ENCODE measurements at regions not wholly inside any gene's neighbourhood (a gene's known extent, or its start where the extent isn't known, plus 50 kb on each side); places are given as distances from the start of the nearest gene placed in this dataset.

DNA sequence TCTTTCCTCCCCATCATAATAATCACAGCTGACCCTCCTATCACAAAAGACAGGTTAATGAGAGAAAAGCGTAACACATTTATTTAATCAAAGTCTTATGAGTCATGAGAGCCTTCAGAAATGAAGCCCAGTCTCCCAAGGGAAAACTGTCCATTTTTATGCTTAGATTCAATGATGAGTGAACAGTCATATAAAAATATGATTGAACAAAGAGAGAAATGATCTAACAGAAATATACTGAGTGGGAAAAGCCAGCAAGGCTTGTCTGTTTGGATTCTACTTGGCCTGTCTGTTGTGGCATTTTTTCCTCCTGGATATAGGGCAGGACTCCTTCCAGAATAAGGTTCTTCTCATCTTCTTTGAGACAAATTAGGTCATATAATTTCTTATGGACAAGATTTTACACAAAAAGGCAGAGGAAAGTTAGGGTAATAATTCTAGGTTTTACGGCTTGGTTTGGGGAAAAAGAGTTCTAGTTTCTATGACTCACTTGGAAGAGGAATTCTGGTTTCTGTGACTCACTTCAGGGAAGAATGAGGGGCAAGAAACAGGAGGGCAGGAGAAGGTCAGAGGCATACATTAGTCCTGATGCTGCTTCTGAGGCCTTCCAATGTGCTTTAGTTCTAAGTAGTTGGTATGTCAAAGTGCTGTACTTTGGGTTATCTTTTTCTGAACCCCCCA, 534.2 kb downstream of the ZIC1 start:
- no peak for DNase-seq

- DNase-seq = no peak
Measured at GRCh38 chr3:147945968-147946519, 536.9 kb downstream of the ZIC1 start.

DNA sequence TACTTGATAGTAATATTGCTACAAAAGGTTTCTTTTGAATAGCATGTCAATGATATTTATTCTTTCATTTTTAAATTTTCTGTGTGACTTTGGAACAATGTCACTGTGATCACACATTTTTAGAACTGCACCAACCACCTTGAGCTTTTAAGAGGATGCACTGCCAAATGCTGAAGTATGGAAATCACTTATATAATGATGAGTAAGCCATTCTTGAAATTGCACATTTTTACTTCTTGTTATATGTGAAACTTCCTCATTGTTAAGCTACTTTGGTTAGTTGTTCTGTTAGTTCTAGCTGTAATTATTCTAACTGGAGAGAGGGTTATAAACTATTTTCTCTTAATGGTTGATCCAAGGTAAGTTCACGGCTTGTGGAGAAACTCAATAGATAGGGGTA, 547.5 kb downstream of the ZIC1 start:
- DNase-seq = no peak

- no peak for DNase-seq
Measured at GRCh38 chr3:147958754-147959153, 549.6 kb downstream of the ZIC1 start.

DNA sequence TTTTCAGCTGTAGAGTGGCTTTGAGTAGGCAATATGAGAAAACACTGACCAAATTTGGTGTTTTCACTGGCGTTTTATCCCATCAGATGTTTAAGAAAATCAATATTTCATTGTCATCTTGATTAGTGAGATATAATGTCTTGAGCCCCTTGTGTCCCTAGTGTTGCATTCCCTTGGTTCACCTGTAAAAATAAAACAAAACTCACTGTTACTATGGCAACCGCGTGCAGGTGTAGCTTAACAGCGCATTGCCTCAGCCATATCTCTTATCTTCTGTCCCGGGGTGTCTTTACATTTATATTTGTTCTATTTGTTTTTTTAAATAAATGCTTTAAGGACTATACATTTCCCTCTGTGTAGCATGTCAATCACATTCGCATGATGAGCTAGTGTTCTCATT, 551.6 kb downstream of the ZIC1 start:
- DNase-seq = no peak

DNA sequence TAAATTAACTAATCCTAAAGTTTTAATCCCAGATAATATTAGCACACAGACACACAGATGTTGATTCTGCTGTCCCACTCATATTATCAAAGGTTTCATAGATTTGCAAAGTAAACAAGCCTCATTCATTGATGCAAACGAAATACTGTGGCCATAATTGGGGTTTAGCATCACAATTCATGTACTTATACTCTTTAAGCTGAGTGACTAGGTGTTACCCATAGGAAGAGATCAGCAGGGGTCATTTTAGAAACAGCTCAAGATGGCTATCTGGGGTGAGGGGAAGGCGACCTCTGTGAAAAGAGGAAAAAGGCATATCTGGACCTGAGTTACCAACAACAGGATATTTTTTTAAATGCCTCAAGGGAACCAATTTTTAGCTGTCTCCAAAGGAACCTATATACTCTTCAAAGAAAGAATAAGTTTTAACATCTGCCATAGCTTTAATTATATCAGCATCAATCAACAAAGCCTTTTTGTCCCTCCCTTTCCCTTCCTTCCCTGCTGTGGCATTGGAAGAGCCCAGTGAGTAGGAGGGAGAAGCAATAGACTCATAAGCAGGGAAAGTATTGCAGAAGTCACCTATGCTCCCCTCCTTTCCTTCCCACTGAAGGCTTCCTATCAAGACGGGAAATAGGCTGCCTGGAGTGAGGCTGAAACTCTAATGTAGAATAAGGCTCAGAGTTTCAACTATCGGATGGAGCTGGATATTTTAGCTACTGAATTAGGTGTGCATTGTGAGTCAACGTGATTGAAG, 553.4 kb downstream of the ZIC1 start:
- no peak for DNase-seq

DNA sequence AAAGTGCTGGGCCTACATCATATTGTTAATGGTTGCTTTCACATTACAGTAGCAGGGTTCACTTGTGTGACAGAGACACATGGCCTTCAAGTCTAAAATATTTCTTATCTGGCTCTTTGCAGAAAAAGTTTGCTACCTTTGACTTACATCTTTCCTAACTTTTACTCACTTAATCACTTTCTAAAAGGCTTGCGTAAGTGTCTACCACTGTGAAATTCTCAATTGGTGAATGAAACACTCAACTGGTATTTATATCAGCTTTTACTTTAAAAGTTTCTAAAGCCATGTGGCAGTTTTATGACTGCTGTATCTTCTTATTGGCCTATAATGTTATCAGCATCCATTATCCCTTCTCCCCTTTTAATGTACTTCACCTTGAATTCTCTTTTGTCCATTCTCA, 554.5 kb downstream of the ZIC1 start:
- DNase-seq = no peak

DNA sequence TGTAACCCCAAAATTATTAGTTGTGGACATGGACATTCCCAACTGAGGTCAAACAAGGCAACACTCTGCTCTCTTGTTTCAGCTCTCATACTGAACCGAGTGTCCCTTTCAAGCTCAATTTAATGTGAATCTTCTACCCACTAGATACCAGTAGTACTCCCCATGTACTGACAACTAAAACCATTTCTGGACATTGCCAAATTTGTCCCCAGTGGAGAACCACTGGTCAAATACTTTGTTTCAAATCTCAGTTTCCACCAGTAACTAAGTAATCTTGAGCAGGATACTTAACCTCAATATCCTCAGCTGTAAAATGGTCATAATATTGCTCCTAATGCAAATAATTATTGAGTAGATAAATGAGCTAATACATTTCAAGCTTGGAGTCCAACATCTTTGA, 566.0 kb downstream of the ZIC1 start:
- DNase-seq = no peak

- DNase-seq = no peak
Measured at GRCh38 chr3:147977001-147977400, 567.8 kb downstream of the ZIC1 start.

DNA sequence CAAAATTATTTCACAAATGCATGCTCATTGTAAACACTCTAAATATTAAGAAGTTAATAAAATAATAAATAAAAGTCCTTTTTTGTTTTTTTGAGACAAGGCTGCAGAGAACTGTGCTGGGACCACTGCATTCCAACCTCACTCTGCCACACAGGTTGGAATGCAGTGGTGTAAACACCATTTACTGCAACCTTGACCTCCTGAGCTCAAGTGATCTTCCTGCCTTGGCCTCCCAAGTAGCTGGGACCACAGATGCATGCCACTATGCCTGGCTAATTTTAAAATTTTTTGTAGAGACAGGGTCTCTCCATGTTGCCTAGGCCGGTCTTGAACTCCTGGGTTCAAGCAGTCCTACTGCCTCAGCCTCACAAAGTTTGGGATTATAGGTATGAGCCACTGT, 578.4 kb downstream of the ZIC1 start:
- DNase-seq = no peak

DNA sequence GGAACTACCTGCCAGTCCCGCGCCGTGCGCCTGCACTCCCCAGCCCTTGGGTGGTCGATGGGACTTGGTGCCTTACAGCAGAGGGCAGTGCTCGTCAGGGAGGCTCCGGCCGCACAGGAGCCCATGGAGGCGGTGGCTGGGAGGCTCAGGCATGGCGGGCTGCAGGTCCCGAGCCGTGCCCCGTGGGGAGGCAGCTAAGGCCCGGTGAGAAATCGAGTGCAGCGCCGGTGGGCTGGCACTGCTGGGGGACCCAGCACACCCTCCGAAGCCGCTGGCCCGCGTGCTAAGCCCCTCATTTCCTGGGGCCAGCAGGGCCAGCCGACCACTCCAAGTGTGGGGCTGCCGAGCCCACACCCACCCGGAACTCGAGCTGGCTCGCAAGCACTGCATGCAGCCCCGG, 580.2 kb downstream of the ZIC1 start:
- DNase-seq = no peak

DNA sequence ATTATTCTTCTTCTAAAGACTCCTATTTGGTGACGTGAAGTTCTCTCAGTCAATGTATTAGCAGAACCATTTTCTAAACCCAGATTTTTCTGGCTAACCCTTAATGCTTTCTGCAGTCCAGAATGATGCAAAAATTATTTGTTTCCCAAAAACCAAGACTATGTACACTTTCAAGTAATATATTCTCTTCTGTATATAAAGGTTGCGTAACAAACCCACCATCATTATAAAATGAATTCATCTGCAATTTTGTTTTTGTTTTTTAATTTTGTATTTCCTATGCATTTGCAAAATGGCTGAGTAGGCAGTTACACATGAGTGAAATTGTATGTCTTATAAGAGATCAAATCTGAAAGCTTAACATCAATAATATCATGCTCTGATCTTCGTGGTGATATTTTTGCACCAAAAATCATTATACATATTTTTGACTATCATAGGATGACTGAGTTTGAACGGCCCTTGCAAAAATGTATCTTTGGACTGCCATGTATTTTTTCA, 593.6 kb downstream of the ZIC1 start:
- DNase-seq = no peak

DNA sequence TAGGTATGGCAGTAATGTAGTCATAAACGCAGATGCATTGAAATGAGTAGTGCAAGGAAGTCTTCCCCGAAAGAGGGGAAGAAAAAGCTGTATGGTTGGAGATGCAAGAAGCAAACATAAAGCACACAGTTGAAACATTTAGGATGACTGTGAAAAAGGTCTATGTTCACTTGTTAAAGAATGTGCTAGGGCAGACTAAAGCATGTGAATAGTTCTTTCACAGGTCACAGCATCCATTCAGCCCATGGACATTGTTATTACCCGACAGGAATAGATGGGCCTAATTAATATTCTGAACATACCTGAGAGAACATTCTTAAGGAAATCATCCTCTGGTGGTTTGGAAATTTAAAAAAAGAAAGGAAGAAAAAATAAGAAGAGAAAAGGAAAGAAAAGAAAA, 595.2 kb downstream of the ZIC1 start:
- DNase-seq = no peak

DNA sequence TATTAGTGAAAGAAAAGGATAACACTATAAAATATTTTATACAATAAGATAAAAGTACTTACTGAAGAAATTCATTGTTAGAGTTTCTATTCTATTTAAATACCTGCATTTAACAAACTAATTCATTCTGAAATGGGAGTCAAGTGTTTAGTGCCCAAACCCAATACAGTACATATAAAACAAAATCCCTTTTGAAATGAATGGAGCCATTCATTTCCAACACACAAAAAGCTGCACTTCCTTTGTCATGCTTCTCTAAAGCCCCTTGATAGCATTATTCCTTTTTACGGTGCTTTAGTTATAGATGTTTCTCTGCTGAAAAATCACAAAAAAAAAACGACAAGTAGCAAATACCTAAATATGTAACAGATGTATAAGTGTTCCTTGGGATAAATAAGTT, 596.3 kb downstream of the ZIC1 start:
- DNase-seq = peak; percentile 5

- no peak for DNase-seq
Measured at GRCh38 chr3:148006508-148006907, 597.3 kb downstream of the ZIC1 start.

GRCh38 chr3:148008591-148008990, 599.4 kb downstream of the ZIC1 start:
- no peak for DNase-seq

DNA sequence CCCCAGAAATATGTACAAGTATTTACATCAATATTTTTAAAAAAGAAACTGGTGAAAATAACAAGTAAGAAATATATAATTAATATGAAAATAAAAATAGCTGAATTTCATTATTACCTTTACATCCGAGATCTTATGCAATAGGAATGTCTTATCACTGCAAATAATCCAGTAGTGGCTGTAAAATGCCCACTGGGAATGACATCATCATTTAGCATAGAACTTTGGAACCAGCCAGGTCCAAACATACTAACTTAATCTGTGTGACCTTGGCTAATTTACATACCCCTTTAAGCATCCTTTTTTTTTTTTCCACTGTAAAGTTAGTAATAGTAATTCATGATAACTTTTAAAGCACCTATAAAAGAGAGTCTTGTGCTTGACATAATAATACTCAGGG, 611.7 kb downstream of the ZIC1 start:
- DNase-seq = no peak

DNA sequence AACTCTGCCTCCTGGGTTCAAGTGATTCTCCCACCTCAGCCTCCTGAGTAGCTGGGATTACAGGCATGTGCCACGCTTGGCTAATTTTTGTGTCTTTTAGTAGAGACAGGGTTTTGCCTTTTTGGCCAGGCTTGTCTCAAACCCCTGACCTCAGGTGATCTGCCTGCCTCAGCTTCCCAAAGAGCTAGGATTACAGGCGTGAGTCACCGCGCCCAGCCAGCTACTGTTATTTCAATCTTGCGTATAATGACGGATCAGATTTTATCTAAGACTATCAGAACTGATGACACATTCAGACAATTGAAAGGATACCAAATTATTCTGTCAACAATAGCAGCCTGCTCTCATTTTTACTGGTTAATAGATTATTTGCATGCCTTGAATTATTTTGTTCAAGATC, 612.2 kb downstream of the ZIC1 start:
- no peak for DNase-seq

GRCh38 chr3:148023994-148024393, 614.8 kb downstream of the ZIC1 start:
- DNase-seq = no peak

- DNase-seq = no peak
Measured at GRCh38 chr3:148026009-148026588, 616.9 kb downstream of the ZIC1 start.

GRCh38 chr3:148030975-148031374, 621.8 kb downstream of the ZIC1 start:
- no peak for DNase-seq

- no peak for DNase-seq
Measured at GRCh38 chr3:148034353-148034752, 625.2 kb downstream of the ZIC1 start.

GRCh38 chr3:148036331-148036876, 627.2 kb downstream of the ZIC1 start:
- no peak for DNase-seq

Data from NCI-H774 (cell line).